HG03520 (cell line): ENCODE measurements at regions not wholly inside any gene's neighbourhood (a gene's known extent, or its start where the extent isn't known, plus 50 kb on each side); places are given as distances from the start of the nearest gene placed in this dataset.
"Not testable (repeated sequence)": the region's sequence is repeated elsewhere in the genome, so short reads cannot be mapped to it uniquely, and the experiment has no call there.

ENCODE experiments used
- ATAC-seq: cut with Tn5 transposase; IDR thresholded peaks from one replicate; pipeline ENCODE4 v1.9.1; 2021; ENCODE audit warnings: mild to moderate bottlenecking, moderate library complexity; ENCODE audit not compliant: unreplicated experiment

DNA sequence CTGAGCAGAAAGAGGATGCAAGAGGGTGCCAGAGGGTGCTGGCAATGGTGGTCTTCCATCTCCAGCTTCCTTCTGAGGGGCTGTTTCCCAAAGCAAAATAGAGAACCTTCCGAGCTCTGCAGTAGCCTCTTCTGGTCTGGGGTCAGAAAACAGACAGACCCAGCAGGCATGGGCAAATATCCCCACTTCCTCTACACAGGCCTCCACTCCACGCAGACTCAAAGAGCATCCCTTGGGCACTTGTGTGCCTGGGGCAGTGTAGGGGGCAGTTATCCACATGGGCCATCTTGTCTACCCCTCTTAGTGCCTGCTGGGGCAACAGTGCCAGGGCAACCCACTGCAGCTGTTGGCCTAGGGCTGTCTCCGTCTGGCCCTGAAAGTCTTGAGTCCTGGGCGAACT, 231.9 kb downstream of the TTC8 start:
- no peak for ATAC-seq

GRCh38 chr14:89058697-89059096, 234.2 kb downstream of the TTC8 start:
- ATAC-seq = no peak

DNA sequence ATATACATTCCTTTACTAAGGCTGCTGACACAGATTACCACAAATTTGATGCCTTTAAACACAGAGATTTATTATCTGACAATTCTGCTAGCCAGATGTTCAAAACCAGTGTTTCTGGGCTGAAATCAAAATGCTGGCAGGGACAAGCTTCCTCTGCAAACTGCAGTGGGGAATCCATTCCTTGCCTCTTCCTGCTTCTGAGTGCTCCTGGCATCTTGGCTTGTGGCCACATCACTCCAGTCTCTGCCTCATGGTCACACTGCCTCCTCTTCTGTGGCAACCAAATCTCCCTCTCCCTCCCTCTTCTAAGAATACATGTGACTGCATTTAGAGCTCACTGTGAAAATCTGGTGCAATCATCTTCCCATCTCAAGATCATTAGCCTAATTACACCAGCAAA, 235.7 kb downstream of the TTC8 start:
- no peak for ATAC-seq

DNA sequence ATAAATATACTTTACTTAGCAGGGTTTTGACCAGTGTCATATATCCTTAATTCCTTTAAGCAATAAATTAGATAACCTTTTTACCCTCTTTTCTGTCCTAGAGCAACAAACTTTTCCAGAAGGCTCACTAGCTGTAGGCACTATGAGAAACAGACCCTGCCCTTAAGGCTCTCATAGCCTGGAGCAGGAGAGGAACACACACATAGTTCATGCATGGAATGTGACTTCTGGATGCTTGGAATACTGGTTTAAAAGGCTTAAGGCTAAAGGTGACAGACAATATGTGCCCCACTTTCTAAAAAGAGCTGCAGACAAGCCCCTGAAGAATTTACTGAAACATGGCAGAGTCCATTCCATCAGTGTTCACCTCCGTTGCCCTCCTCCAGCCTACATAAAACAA, 237.2 kb downstream of the TTC8 start:
- no peak for ATAC-seq

- no peak for ATAC-seq
Observed at GRCh38 chr14:89065879-89066278, 241.4 kb downstream of the TTC8 start.

DNA sequence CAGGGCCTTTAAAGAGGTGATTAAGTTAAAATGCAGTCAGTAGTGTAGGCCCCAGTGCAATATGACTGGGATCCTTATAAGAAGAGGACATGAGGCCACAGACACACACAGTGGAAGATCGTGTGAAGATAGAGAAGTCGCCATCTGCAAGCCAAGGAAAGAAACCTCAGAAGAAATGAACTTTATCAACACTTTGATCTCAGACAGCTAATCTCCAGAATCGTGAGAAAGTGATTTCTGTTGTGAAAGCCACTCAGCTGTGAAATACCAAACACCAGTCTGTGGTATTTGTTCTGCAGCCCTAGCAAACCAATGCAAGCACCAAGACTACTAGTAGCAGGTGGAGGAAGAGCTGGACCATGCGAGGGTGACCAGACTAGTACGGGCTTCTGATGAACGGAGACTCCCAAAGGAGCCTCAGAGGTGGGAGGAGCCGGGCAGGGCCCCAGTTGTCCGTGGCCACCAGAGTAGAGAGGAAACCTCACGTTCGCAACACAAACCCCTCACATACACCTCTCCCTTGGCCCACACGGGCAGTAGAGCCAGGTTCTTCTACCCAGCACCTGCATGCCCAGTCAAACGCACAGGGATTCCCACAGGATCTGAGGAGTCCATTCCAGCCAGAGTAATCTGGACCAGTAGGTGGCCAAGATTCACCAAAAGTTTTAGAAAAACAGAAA, 243.0 kb downstream of the TTC8 start:
- no peak for ATAC-seq

- ATAC-seq = no peak
Observed at GRCh38 chr14:89078021-89078795, 253.8 kb downstream of the TTC8 start.

DNA sequence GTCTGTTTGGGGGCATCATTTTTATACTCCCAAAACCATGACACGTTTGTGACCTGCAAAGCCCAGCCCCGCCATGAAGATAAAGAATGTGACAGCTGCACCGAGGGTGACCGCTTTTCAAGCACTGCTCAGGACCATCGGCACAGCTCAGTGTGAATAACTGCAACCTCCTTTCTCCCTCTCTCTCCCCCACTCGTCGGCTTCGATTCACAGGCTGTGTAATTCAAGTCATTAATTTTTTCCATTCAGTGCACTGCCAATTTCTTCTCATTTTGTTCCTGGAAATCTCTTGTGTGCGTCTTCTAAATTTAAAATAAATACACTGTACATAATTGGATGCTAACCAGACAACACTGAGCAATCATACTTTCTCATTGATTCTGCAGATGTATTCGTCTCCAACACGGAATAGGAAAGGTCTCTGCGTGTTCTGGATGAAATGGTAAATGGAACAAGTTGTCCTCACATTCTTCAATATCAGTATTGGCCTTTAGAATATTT, 260.8 kb downstream of the TTC8 start:
- no peak for ATAC-seq

DNA sequence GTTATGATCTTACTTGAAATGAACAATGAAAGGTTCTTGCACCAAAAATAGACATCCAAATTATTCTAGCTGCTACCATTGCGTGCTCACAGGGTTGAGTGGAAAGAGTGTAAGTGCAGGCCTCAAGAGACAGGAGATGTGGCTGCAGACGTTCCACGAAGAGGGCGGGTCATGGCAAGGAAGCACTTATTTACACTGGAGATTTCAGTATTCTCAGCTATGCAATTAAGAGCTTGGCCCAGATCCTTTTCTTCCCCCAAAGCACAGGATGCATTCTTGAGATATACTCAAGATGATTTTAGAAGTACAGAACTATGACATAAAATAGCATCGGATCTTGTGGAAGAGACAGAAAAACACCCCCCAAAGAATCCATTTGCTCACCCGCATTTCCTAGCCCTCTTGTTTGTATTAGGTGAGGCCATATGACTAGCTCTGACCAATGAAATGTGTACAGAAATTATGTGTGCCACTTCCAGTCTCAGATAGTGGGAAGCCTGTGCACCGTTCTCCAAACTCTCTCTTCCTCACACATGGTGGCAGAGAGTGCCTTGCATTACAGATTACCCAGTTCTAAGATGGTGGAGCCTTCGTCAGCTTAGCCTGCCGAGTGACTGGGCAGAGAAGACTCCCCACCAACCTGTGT, 261.4 kb downstream of the TTC8 start:
- no peak for ATAC-seq

GRCh38 chr14:89088530-89088929, 264.1 kb downstream of the TTC8 start:
- ATAC-seq = no peak

GRCh38 chr14:89089330-89089729, 264.9 kb downstream of the TTC8 start:
- no peak for ATAC-seq

DNA sequence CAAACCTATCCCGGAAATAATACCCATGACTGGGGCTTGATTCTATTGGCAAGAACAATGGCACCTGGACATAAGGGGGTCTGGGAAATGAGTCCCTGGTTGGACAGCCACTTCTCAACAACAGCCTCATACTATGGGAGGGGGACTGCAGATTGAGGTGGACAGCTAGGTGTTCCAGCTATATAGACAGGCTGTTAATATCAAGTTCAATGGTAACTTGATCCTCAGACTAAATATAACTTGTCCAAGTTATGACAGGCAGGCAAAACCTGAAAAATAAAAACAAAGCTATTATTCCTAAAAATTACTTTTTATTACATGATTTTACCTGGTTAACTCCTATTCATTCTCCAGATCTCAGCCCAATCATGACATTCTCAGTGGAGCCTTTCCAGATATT, 267.3 kb downstream of the TTC8 start:
- ATAC-seq = no peak

- no peak for ATAC-seq
Observed at GRCh38 chr14:89093083-89093730, 268.8 kb downstream of the TTC8 start.

GRCh38 chr14:89095036-89095435, 270.6 kb downstream of the TTC8 start:
- ATAC-seq = no peak

DNA sequence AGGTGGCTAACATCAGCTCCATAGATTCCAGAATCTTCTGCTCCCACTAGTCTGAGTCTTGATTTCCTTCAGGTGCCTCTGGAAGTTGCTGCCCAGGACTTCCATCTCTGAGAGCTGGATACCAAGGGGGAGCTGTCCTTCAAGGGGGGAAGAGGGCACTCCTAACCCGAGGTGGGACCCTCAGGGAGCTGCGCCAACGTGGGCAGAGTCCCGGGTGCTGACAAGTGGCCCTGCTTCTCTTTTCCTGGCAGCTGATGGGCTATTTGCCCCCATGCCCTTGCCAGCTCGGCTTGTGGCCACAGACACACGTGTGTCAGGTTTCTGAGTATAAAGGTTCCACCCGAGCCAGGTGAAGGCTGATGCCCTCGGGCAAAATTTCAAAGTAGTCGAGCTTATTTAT, 272.5 kb downstream of the TTC8 start:
- no peak for ATAC-seq

- ATAC-seq = no peak
Observed at GRCh38 chr14:89098254-89098653, 273.8 kb downstream of the TTC8 start.

- ATAC-seq = not testable (repeated sequence)
Observed at GRCh38 chr14:89104171-89104817, 279.8 kb downstream of the TTC8 start.

DNA sequence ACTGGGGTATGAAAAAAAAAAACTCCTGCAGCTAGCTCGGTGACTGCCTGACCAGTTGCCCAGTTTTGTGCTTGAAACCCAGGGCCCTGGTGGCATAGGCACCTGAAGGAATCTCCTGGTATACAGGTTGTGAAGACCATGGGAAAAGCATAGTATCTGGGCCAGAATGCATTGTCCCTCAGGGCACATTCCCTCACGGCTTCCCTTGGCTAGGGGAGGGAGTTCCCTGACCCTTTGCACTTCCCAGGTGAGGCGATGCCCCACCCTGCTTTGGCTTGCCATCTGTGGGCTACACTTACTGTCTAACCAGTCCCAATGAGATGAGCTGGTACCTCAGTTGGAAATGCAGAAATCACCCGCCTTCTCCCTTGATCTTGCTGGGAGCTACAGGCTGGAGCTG, 280.4 kb downstream of the TTC8 start:
- not testable (repeated sequence) for ATAC-seq
